Psoas muscle (tissue), 7 donors: ENCODE measurements at regions not wholly inside any gene's neighbourhood (a gene's known extent, or its start where the extent isn't known, plus 50 kb on each side); places are given as distances from the start of the nearest gene placed in this dataset.

Source experiments
- ATAC-seq, 4 donors: fragments of 200-7000 bp; cut with Tn5 transposase; one replicate each; pipeline ENCODE4 v1.9.1; 2020; ENCODE audit warnings: moderate library complexity in 3 of 4, mild to moderate bottlenecking in 2 of 4
- DNase-seq, 2 donors: peaks; one replicate each; pipeline ENCODE4 v3.0.0-alpha.2; 2020
- H3K27ac ChIP-seq: fragments of 200-600 bp; one replicate; pipeline ENCODE4 v1.8.0; 2022
- H3K27me3 ChIP-seq, 3 donors: fragments of 200-600 bp in 1 of 3; one replicate each; pipeline versions ENCODE4 v1.6.1 to v1.8.0; 2013 to 2022; ENCODE audit warnings: low read length in 2 of 3, mild to moderate bottlenecking in 2 of 3, moderate library complexity in 1 of 3; ENCODE audit not compliant: insufficient read depth in 3 of 3
- H3K36me3 ChIP-seq, 2 donors: fragments of 200-600 bp in 1 of 2; one replicate each; pipeline versions ENCODE4 v1.6.1 to v1.8.0; 2013 to 2022; ENCODE audit warnings: low read depth in 1 of 2, mild to moderate bottlenecking in 1 of 2, moderate library complexity in 1 of 2; ENCODE audit not compliant: insufficient read depth in 1 of 2
- H3K4me1 ChIP-seq: fragments of 200-600 bp; one replicate; pipeline ENCODE4 v1.8.0; 2022
- H3K4me3 ChIP-seq: fragments of 200-600 bp; one replicate; pipeline ENCODE4 v1.8.0; 2022; ENCODE audit warnings: mild to moderate bottlenecking
- H3K9me3 ChIP-seq: fragments of 200-600 bp; one replicate; pipeline ENCODE4 v1.8.0; 2022
- CTCF ChIP-seq: fragments of 200-600 bp; IDR thresholded peaks from one replicate; pipeline ENCODE4 v1.8.0; 2022; ENCODE audit warnings: antibody characterized with exemption
- WGBS, 3 donors: extraction: QIAGEN DNeasy Blood & Tissue Kit; methylation state at CpG; one replicate each; pipeline versions ENCODE4 v1.1.6 to v1.1.7; 2013; 5-methylcytosine and 5-hydroxymethylcytosine counted together
- intact Hi-C, 2 donors: fragments of 100-400 bp; cut with DNase I; formaldehyde crosslinking; loops; one replicate each; pipeline versions ENCODE4 v1.11.0 to v1.14.2; 2022
- donor health status: healthy with polysubstance abuse.
- donor health status: DM: no; HTN: no; CAD: no; lungs with moderate emphysema.
- donor health status: Bipolar disorder and iron deficiency.
- donor health status: healthy.
- donor health status: DM: yes; HTN: yes; CAD: no.
- donor health status: DM: no; HTN: no; CAD: no.
- donor health status: DM: yes; HTN: yes; CAD: no.

- H3K36me3 ChIP-seq, result no peaks in the 10 kb centered on the region
- H3K27ac ChIP-seq, result no peak overlapping the region
- H3K9me3 ChIP-seq, result no peaks in the 10 kb centered on the region
- WGBS, 3 donors, result 42 to 48% (median 43%) methylated on average over 2 of the region's 2 CpGs
- no peak for TF ChIP-seq CTCF
- H3K4me3 ChIP-seq, result no peak overlapping the region
- ATAC-seq (no peak), DNase-seq (no peak)
- intact Hi-C loops, result no loop called here
- H3K27me3 ChIP-seq, result peaks cover 0 to 5% (median 4%) of the 10 kb centered on the region in 3 donors
- peaks cover 3% of the 10 kb centered on the region for H3K4me1 ChIP-seq
Measured at GRCh38 chr11:128179039-128179438, 408.3 kb downstream of the ETS1 start.

- H3K4me3 ChIP-seq, result no peak overlapping the region
- intact Hi-C loops, result loop anchor here (5.0 kb wide), 3 partner anchors 118 to 658 kb away; no protein-coding TSS in a partner anchor
- WGBS, 3 donors, result 22 to 43% (median 31%) methylated on average over 7 of the region's 7 CpGs
- ATAC-seq (no peak), DNase-seq (no peak)
- H3K27ac ChIP-seq, result no peak overlapping the region
- no peaks in the 10 kb centered on the region for H3K9me3 ChIP-seq
- H3K36me3 ChIP-seq, result no peaks in the 10 kb centered on the region
- no peak for TF ChIP-seq CTCF
- peaks cover 3% of the 10 kb centered on the region for H3K4me1 ChIP-seq
- peaks cover 0 to 5% (median 4%) of the 10 kb centered on the region in 3 donors for H3K27me3 ChIP-seq
Measured at GRCh38 chr11:128174465-128175291, 412.7 kb downstream of the ETS1 start.

GRCh38 chr11:128172046-128172878 is 415.1 kb downstream of the ETS1 start:
- intact Hi-C loops, result loop anchor here (2.0 to 5.0 kb wide), 4 partner anchors 120 to 660 kb away; no protein-coding TSS in a partner anchor
- no peaks in the 10 kb centered on the region for H3K4me1 ChIP-seq
- TF ChIP-seq CTCF, result peak; percentile 76
- peak in 3 of 4 donors; percentile 57 to 86 (median 65) for ATAC-seq
- 44 to 48% (median 45%) methylated on average over 4 of the region's 4 CpGs for WGBS, 3 donors
- no peak overlapping the region for H3K4me3 ChIP-seq
- no peaks in the 10 kb centered on the region for H3K9me3 ChIP-seq
- H3K27me3 ChIP-seq, result peaks cover 0 to 5% (median 4%) of the 10 kb centered on the region in 3 donors
- no peaks in the 10 kb centered on the region for H3K36me3 ChIP-seq
- peak; percentile 74 to 84 for DNase-seq
- no peak overlapping the region for H3K27ac ChIP-seq

- no peak for ATAC-seq
- WGBS, 3 donors, result 80 to 94% (median 88%) methylated on average over 4 of the region's 4 CpGs
- no peaks in the 10 kb centered on the region for H3K36me3 ChIP-seq
- H3K27ac ChIP-seq, result no peak overlapping the region
- TF ChIP-seq CTCF, result no peak
- peaks cover 0 to 8% (median 3%) of the 10 kb centered on the region in 3 donors for H3K27me3 ChIP-seq
- intact Hi-C loops, result loop anchor here (5.0 kb wide), 3 partner anchors 121 to 661 kb away; no protein-coding TSS in a partner anchor
- no peaks in the 10 kb centered on the region for H3K4me1 ChIP-seq
- H3K9me3 ChIP-seq, result no peaks in the 10 kb centered on the region
- H3K4me3 ChIP-seq, result no peak overlapping the region
- no peak for DNase-seq
Measured at GRCh38 chr11:128171506-128171905, 415.9 kb downstream of the ETS1 start.
